Esophagus muscularis mucosa (tissue), 4 donors: ENCODE measurements at regions not wholly inside any gene's neighbourhood (a gene's known extent, or its start where the extent isn't known, plus 50 kb on each side); places are given as distances from the start of the nearest gene placed in this dataset.

Experiments used
- DNase-seq: peaks from one replicate; pipeline ENCODE4 v3.0.0-alpha.2; 2017; ENCODE audit errors: extremely low spot score
- H3K27ac ChIP-seq, 4 donors: fragments of 200-600 bp; sonication (generic); replicated peaks in 1 of 4; 1 replicate in 3 of 4; 2 replicates in 1 of 4; pipeline ENCODE4 v1.5.1; 2016 to 2019; ENCODE audit warnings: mild to moderate bottlenecking in 1 of 4
- H3K27me3 ChIP-seq, 4 donors: fragments of 200-600 bp; sonication (generic); one replicate each; pipeline versions ENCODE4 v1.5.1 to v1.6.0; 2016 to 2019
- H3K36me3 ChIP-seq, 4 donors: fragments of 200-600 bp; sonication (generic); one replicate each; pipeline ENCODE4 v1.5.1; 2016 to 2019
- H3K4me1 ChIP-seq, 4 donors: fragments of 200-600 bp; sonication (generic); one replicate each; pipeline ENCODE4 v1.5.1; 2016 to 2019
- H3K4me3 ChIP-seq, 4 donors: fragments of 200-600 bp; sonication (generic); 1 replicate in 2 of 4; 2 replicates in 2 of 4; pipeline ENCODE4 v1.5.1; 2016 to 2019; ENCODE audit warnings: mild to moderate bottlenecking in 4 of 4, moderate library complexity in 1 of 4
- H3K9me3 ChIP-seq, 4 donors: fragments of 200-600 bp; sonication (generic); 1 replicate in 3 of 4; 2 replicates in 1 of 4; pipeline ENCODE4 v1.5.1; 2016 to 2019
- EP300 ChIP-seq: sonication (generic); formaldehyde crosslinking; IDR thresholded peaks from one replicate; pipeline ENCODE4 v1.6.1; 2017; ENCODE audit warnings: antibody characterized with exemption
- POLR2A ChIP-seq: fragments of 450-650 bp; IDR thresholded peaks from one replicate; pipeline ENCODE4 v1.6.1; 2017; ENCODE audit warnings: antibody characterized with exemption, moderate library complexity, mild to moderate bottlenecking, low read depth
- POLR2AphosphoS5 ChIP-seq, 2 donors: sonication (generic); formaldehyde crosslinking; IDR thresholded peaks; one replicate each; pipeline ENCODE4 v1.6.1; 2017; ENCODE audit warnings: antibody characterized with exemption in 2 of 2
- WGBS: methylation state at CpG from one replicate; pipeline ENCODE4 v1.1.5; 2018; 5-methylcytosine and 5-hydroxymethylcytosine counted together
- intact Hi-C: fragments of 100-400 bp; cut with DNase I; formaldehyde crosslinking; loops from one replicate; pipeline ENCODE4 v1.15.1; 2023
- TF ChIP-seq, protein P1 (sequence below), 3 experiments: fragments of 200-600 bp in 2 of 3; fragments of 450-650 bp in 1 of 3; sonication (generic) in 2 of 3; IDR thresholded peaks; one replicate each; pipeline ENCODE4 v1.5.1; 2017 to 2019; ENCODE audit warnings: antibody characterized with exemption in 3 of 3, mild to moderate bottlenecking in 2 of 3, moderate library complexity in 1 of 3

DNA sequence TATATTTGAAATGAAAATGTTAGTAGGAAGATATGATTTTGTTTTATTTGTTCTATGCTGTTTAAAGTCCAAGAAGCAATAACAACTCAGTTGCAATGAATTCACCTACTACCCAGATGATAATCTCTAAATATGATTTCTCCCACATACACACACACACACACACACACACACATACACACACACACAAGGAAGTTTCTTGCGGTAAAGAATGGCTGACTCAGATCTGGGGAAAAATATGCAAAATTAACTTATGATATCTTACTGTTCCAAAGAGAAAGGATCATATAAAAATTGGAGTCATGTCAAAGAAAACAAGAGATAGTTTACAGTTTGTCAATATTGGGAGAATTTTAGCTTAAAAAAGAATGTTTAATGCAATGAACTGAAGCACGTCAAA is 456.7 kb downstream of the SLC16A7 start:
- no peaks in the 10 kb centered on the region for H3K36me3 ChIP-seq
- WGBS = 89% methylated on average over 2 of the region's 2 CpGs
- TF ChIP-seq, protein P1, sequence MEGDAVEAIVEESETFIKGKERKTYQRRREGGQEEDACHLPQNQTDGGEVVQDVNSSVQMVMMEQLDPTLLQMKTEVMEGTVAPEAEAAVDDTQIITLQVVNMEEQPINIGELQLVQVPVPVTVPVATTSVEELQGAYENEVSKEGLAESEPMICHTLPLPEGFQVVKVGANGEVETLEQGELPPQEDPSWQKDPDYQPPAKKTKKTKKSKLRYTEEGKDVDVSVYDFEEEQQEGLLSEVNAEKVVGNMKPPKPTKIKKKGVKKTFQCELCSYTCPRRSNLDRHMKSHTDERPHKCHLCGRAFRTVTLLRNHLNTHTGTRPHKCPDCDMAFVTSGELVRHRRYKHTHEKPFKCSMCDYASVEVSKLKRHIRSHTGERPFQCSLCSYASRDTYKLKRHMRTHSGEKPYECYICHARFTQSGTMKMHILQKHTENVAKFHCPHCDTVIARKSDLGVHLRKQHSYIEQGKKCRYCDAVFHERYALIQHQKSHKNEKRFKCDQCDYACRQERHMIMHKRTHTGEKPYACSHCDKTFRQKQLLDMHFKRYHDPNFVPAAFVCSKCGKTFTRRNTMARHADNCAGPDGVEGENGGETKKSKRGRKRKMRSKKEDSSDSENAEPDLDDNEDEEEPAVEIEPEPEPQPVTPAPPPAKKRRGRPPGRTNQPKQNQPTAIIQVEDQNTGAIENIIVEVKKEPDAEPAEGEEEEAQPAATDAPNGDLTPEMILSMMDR (IDR thresholded peaks at IDR 0.05) = no peak
- no peak for TF ChIP-seq POLR2A
- TF ChIP-seq POLR2AphosphoS5 (IDR thresholded peaks at IDR 0.05) = no peak
- no peak for TF ChIP-seq EP300
- intact Hi-C loops = no loop called here
- H3K27ac ChIP-seq = no peak overlapping the region
- H3K4me1 ChIP-seq = no peaks in the 10 kb centered on the region
- no peaks in the 10 kb centered on the region for H3K27me3 ChIP-seq
- H3K9me3 ChIP-seq = no peaks in the 10 kb centered on the region
- no peak overlapping the region for H3K4me3 ChIP-seq
- DNase-seq = no peak

DNA sequence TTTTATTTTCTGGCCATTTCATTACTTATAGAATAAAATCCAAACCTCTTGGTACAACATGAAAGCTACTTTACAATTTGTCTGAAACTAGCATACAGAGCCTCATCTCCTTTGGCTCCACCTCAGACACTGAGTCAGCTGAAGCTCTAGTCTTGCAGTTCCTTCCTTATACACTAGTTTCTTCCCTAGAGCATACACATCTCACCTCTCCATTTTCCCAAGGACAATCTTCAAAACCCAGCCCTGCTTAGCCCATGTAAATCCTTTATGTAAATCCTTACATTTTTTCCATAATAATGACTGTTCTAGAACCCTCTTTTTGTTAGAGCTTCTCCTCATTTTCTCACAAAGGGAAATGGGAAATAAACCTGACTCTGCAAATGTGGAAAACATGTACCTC is 463.4 kb downstream of the SLC16A7 start:
- Histone ChIP-seq H3K27ac (no peak overlapping the region), H3K9me3 (no peaks in the 10 kb centered on the region), H3K4me3 (no peak overlapping the region), H3K36me3 (no peaks in the 10 kb centered on the region), H3K27me3 (no peaks in the 10 kb centered on the region), H3K4me1 (no peaks in the 10 kb centered on the region)
- no peak for DNase-seq
- TF ChIP-seq POLR2A (no peak), POLR2AphosphoS5 (IDR thresholded peaks at IDR 0.05) (no peak), EP300 (no peak)
- TF ChIP-seq, protein P1 (IDR thresholded peaks at IDR 0.05) = no peak
- intact Hi-C loops = no loop called here

DNA sequence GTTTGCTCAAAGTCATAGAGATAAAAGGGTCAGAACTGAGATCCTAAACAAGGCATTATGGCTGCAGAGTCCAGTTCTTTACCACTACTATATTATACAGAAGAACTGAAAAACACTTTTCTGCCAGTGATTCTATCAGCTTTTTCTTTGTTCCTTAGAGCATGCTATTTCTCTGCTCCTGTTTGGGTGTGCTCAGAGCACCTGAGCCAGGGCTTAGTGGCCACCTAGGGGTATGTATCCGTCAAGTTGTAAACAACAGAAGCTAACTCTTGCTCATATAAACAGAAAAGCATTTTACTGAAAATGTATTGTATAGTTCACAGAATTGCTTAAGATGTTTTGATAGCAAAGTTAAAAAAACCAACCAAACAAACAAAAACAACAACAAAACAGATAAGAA is 470.8 kb downstream of the SLC16A7 start:
- no peaks in the 10 kb centered on the region for H3K4me1 ChIP-seq

DNA sequence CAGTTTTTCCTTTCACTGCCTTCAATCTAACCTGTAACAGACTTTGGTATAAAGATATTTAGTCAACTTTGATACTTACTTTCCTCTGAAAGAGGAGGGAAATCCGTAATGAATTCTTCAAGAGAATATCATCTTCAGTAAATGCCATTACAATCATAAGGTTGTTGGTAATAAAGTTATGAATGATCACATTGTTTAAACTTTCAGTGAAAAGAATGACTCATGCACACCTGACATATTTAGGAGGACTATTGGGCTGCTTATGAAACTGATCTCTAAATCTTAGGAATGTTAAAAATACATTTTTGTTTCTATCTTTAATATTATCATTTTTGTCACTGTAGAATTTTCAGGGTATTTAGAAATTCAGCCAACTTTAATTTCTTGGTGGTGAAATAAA is 474.7 kb downstream of the SLC16A7 start:
- intact Hi-C loops = no loop called here

More for the DNA sequence above, 470.8 kb downstream of the SLC16A7 start:
- no peak overlapping the region for H3K27ac ChIP-seq
- H3K27me3 ChIP-seq = no peaks in the 10 kb centered on the region
- no peak for DNase-seq
- no peak overlapping the region for H3K4me3 ChIP-seq
- WGBS = 70% methylated on average over 1 of the region's 1 CpG
- TF ChIP-seq POLR2A = no peak
- TF ChIP-seq EP300 = no peak
- TF ChIP-seq POLR2AphosphoS5 (IDR thresholded peaks at IDR 0.05) = no peak
- H3K9me3 ChIP-seq = no peaks in the 10 kb centered on the region
- no peaks in the 10 kb centered on the region for H3K36me3 ChIP-seq
- intact Hi-C loops = no loop called here

DNA sequence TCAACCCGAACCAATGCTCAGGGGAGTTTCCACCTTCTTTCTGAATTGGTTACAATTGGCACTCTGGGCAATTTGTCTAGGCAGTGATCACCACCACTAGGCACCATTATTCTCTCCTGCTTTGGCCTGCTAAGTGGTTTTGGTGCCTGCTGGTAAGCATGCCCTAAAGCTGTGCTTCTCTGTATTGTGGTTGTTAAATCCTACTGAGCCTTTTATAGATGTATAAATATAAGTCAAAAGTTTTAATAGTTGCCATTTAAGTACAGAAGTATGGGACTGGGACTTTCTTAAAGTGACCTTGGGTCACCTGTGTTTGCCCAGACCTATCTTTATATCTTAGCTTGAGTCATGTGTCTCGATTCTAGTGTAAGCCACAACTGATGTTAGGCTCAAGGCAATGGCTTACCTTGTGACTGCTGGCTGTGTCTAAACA is 475.9 kb downstream of the SLC16A7 start:
- intact Hi-C loops = no loop called here
- H3K27me3 ChIP-seq = no peaks in the 10 kb centered on the region
- H3K27ac ChIP-seq = no peak overlapping the region
- no peaks in the 10 kb centered on the region for H3K9me3 ChIP-seq
- WGBS = 83% methylated on average over 2 of the region's 2 CpGs
- no peak overlapping the region for H3K4me3 ChIP-seq
- no peaks in the 10 kb centered on the region for H3K4me1 ChIP-seq
- no peak for DNase-seq
- no peaks in the 10 kb centered on the region for H3K36me3 ChIP-seq
- TF ChIP-seq, protein P1 (IDR thresholded peaks at IDR 0.05) = no peak
- no peak for TF ChIP-seq EP300

More for the DNA sequence above, 474.7 kb downstream of the SLC16A7 start:
- no peak overlapping the region for H3K4me3 ChIP-seq
- no peaks in the 10 kb centered on the region for H3K9me3 ChIP-seq
- WGBS = 61% methylated on average over 1 of the region's 1 CpG
- H3K27me3 ChIP-seq = no peaks in the 10 kb centered on the region
- no peak for DNase-seq
- H3K27ac ChIP-seq = no peak overlapping the region
- H3K4me1 ChIP-seq = no peaks in the 10 kb centered on the region
- TF ChIP-seq POLR2A (no peak), EP300 (no peak), POLR2AphosphoS5 (IDR thresholded peaks at IDR 0.05) (no peak)
- TF ChIP-seq, protein P1 (IDR thresholded peaks at IDR 0.05) = no peak
- H3K36me3 ChIP-seq = no peaks in the 10 kb centered on the region
